ENCODE measurements at regions not wholly inside any gene's neighbourhood (a gene's known extent, or its start where the extent isn't known, plus 50 kb on each side); places are given as distances from the start of the nearest gene placed in this dataset.

DNA sequence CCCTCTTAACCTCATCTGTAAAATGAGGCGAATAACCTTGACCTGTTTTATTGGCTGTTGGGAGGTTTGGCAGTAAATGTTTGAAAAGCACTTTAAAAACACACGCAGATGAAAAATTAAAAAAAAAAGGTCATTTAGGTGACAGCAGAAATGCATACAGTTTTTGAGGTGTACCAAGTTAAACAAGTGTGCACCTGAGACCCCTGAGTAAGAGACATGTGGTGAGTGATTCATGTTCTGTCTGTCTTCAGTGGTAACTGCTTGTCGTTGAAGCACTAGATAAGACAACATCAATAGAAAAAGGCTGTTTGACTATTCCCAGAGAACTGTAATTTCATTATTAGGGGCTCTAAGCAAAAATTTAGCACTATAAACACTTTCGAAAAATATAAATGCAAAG is 608.4 kb upstream of the PITX2 start:
- Histone ChIP-seq H3K27me3 (replicated peaks in 1 of 4; ENCODE audit: control extremely low read depth in 1 of 4, control insufficient read depth in 3 of 4, insufficient read depth in 4 of 4, low read length in 3 of 4) (no peaks in the 10 kb centered on the region), H4K20me1 (ENCODE audit: control insufficient read depth, insufficient read depth, low read length, poor library complexity, severe bottlenecking) (no peaks in the 10 kb centered on the region), H3K27ac (ENCODE audit: low read length in 2 of 2) (no peak overlapping the region), H3K4me3 (ENCODE audit: control extremely low read depth in 1 of 5, extremely low read depth in 1 of 5, insufficient read depth in 1 of 5, low read depth in 2 of 5, low read length in 4 of 5) (no peak overlapping the region), H3K9me3 (ENCODE audit: control extremely low read depth in 1 of 3, control insufficient read depth in 2 of 3, insufficient read depth in 1 of 3, low read length in 2 of 3) (no peaks in the 10 kb centered on the region), H3K4me1 (ENCODE audit: control insufficient read depth in 2 of 2, insufficient read depth in 2 of 2, low read length in 2 of 2) (no peaks in the 10 kb centered on the region), H3K79me2 (ENCODE audit: control insufficient read depth, insufficient read depth, low read length) (no peaks in the 10 kb centered on the region), H3K4me2 (replicated peaks; ENCODE audit: low read depth, low read length, poor library complexity, severe bottlenecking) (no peak overlapping the region), H2AFZ (ENCODE audit: insufficient read depth, low read depth, low read length, poor library complexity, severe bottlenecking) (no peak overlapping the region), H3K36me3 (replicated peaks in 1 of 2; ENCODE audit: control extremely low read depth in 1 of 2, control insufficient read depth in 1 of 2, extremely low read depth in 1 of 2, insufficient read depth in 2 of 2, low read length in 1 of 2) (no peaks in the 10 kb centered on the region), H3K9ac (ENCODE audit: low read length) (no peak overlapping the region)
- Mint-ChIP-seq H3K4me3 (no peak overlapping the region), H3K9me3 (ENCODE audit: insufficient read depth) (no peaks in the 10 kb centered on the region), H3K4me1 (no peaks in the 10 kb centered on the region), H3K27me3 (no peaks in the 10 kb centered on the region), H3K27ac (no peak overlapping the region)
- ChIA-PET CTCF (no interaction called here), POLR2A (no interaction called here)
- no peak for ATAC-seq (ENCODE audit: low read depth)
- intact Hi-C loops (cut with micrococcal nuclease) = no loop called here
- 89% methylated on average over 1 of the region's 4 CpGs for WGBS (ENCODE audit: insufficient coverage)
- no peak for DNase-seq
- no peak for TF ChIP-seq EZH2 (IDR thresholded peaks at IDR 0.05; ENCODE audit: borderline replicate concordance, insufficient read depth, low read depth, low read length, poor library complexity, severe bottlenecking)
- TF ChIP-seq, protein P1, sequence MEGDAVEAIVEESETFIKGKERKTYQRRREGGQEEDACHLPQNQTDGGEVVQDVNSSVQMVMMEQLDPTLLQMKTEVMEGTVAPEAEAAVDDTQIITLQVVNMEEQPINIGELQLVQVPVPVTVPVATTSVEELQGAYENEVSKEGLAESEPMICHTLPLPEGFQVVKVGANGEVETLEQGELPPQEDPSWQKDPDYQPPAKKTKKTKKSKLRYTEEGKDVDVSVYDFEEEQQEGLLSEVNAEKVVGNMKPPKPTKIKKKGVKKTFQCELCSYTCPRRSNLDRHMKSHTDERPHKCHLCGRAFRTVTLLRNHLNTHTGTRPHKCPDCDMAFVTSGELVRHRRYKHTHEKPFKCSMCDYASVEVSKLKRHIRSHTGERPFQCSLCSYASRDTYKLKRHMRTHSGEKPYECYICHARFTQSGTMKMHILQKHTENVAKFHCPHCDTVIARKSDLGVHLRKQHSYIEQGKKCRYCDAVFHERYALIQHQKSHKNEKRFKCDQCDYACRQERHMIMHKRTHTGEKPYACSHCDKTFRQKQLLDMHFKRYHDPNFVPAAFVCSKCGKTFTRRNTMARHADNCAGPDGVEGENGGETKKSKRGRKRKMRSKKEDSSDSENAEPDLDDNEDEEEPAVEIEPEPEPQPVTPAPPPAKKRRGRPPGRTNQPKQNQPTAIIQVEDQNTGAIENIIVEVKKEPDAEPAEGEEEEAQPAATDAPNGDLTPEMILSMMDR (IDR thresholded peaks at IDR 0.05) = no peak

DNA sequence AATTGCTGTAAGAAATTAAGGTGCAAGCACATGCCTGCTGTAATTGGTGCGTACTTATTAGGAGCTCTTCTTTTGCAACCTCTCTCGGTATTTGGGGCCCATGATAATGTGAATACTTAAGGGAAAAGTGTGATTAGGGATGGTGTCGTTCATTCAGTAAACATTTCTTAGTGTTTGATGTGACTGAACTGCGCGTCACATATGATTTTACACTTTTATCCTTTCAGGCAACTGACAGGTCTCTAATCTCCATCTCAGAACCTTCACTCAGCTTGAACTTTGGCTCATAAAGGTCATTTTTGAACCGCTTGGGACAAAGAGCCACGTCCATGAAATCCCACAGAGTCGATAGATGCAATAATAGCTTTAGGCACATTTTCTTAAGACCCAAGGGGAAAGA is 612.1 kb upstream of the PITX2 start:
- Histone ChIP-seq H3K9ac (ENCODE audit: low read length) (no peak overlapping the region), H4K20me1 (ENCODE audit: control insufficient read depth, insufficient read depth, low read length, poor library complexity, severe bottlenecking) (no peaks in the 10 kb centered on the region), H3K36me3 (replicated peaks in 1 of 2; ENCODE audit: control extremely low read depth in 1 of 2, control insufficient read depth in 1 of 2, extremely low read depth in 1 of 2, insufficient read depth in 2 of 2, low read length in 1 of 2) (no peaks in the 10 kb centered on the region), H3K4me2 (replicated peaks; ENCODE audit: low read depth, low read length, poor library complexity, severe bottlenecking) (no peak overlapping the region), H3K27me3 (replicated peaks in 1 of 4; ENCODE audit: control extremely low read depth in 1 of 4, control insufficient read depth in 3 of 4, insufficient read depth in 4 of 4, low read length in 3 of 4) (no peaks in the 10 kb centered on the region), H2AFZ (ENCODE audit: insufficient read depth, low read depth, low read length, poor library complexity, severe bottlenecking) (no peak overlapping the region), H3K4me1 (ENCODE audit: control insufficient read depth in 2 of 2, insufficient read depth in 2 of 2, low read length in 2 of 2) (no peaks in the 10 kb centered on the region), H3K4me3 (ENCODE audit: control extremely low read depth in 1 of 5, extremely low read depth in 1 of 5, insufficient read depth in 1 of 5, low read depth in 2 of 5, low read length in 4 of 5) (no peak overlapping the region), H3K27ac (ENCODE audit: low read length in 2 of 2) (no peak overlapping the region), H3K79me2 (ENCODE audit: control insufficient read depth, insufficient read depth, low read length) (no peaks in the 10 kb centered on the region), H3K9me3 (ENCODE audit: control extremely low read depth in 1 of 3, control insufficient read depth in 2 of 3, insufficient read depth in 1 of 3, low read length in 2 of 3) (no peaks in the 10 kb centered on the region)
- intact Hi-C loops (cut with micrococcal nuclease) = no loop called here
- POLR2A ChIA-PET = no interaction called here
- 72% methylated on average over 7 of the region's 8 CpGs for WGBS (ENCODE audit: insufficient coverage)
- DNase-seq (no peak), ATAC-seq (ENCODE audit: low read depth) (no peak)
- H3K27ac Mint-ChIP-seq = no peak overlapping the region
- CTCF ChIA-PET = no interaction called here
- TF ChIP-seq, protein P1 (IDR thresholded peaks at IDR 0.05) = no peak
- TF ChIP-seq EZH2 (IDR thresholded peaks at IDR 0.05; ENCODE audit: borderline replicate concordance, insufficient read depth, low read depth, low read length, poor library complexity, severe bottlenecking) = no peak
- no peaks in the 10 kb centered on the region for H3K9me3 Mint-ChIP-seq (ENCODE audit: insufficient read depth)
- H3K4me1 Mint-ChIP-seq = no peaks in the 10 kb centered on the region
- no peaks in the 10 kb centered on the region for H3K27me3 Mint-ChIP-seq
- no peak overlapping the region for H3K4me3 Mint-ChIP-seq

Data from B cell (primary cell).